IMR-90 (cell line): ENCODE measurements at regions not wholly inside any gene's neighbourhood (a gene's known extent, or its start where the extent isn't known, plus 50 kb on each side); places are given as distances from the start of the nearest gene placed in this dataset.

Source experiments
- ATAC-seq: fragments of 200-7000 bp; cut with Tn5 transposase; 2 replicates; pipeline ENCODE4 v1.9.1; 2020; ENCODE audit warnings: low read depth, mild to moderate bottlenecking, moderate library complexity
- BruUV-seq: library from RNA; stranded (reverse); fragments of 400-500 nt; replicated peaks from 2 replicates; lab custom pipeline; 2021; lab: Mats Ljungman, UMichigan
- CTCF ChIA-PET: fragments of 300-600 bp; formaldehyde crosslinking; extraction: SDS; loops from one replicate; lab custom pipeline; 2021; ENCODE audit warnings: antibody characterized with exemption; lab: Yijun Ruan, JAX
- POLR2A ChIA-PET: fragments of 300-600 bp; sonication (Branson Sonifier 250); formaldehyde crosslinking; loops from one replicate; lab custom pipeline; 2022; ENCODE audit warnings: antibody characterized with exemption; ENCODE audit not compliant: unreplicated experiment; lab: Charles Lee
- DNase-seq: peaks from one replicate; pipeline ENCODE4 v3.0.0; 2013
- H2AFZ ChIP-seq: replicated peaks from 2 replicates; pipeline ENCODE3; 2013; ENCODE audit warnings: low read length, mild to moderate bottlenecking; ENCODE audit not compliant: poor library complexity
- H2AK5ac ChIP-seq: 2 replicates; pipeline ENCODE4 v1.6.1; 2013; ENCODE audit warnings: low read depth, low read length, inconsistent platforms
- H2AK9ac ChIP-seq: replicated peaks from 2 replicates; pipeline ENCODE3; 2013; ENCODE audit warnings: mild to moderate bottlenecking, low read depth, low read length, moderate library complexity; ENCODE audit not compliant: poor library complexity
- H2BK120ac ChIP-seq: 2 replicates; pipeline ENCODE4 v1.6.1; 2013; ENCODE audit warnings: low read depth, low read length, inconsistent platforms
- H2BK15ac ChIP-seq: 3 replicates; pipeline ENCODE4 v1.6.1; 2013; ENCODE audit warnings: low read depth, low read length, inconsistent platforms
- H2BK20ac ChIP-seq: 2 replicates; pipeline ENCODE4 v1.6.1; 2013; ENCODE audit warnings: low read depth, mild to moderate bottlenecking, inconsistent platforms, low read length, moderate library complexity
- H2BK5ac ChIP-seq: 2 replicates; pipeline ENCODE4 v1.6.1; 2013; ENCODE audit warnings: mild to moderate bottlenecking, low read depth, low read length, inconsistent platforms; ENCODE audit not compliant: poor library complexity, severe bottlenecking
- H3K14ac ChIP-seq: replicated peaks from 2 replicates; pipeline ENCODE4 v1.6.1; 2013; ENCODE audit warnings: low read depth, low read length, inconsistent platforms
- H3K18ac ChIP-seq: 2 replicates; pipeline ENCODE4 v1.6.1; 2013; ENCODE audit warnings: low read depth, low read length, control low read depth
- H3K23ac ChIP-seq: 2 replicates; pipeline ENCODE4 v1.6.1; 2013; ENCODE audit warnings: low read depth, low read length, inconsistent platforms
- H3K27ac ChIP-seq: 2 replicates; pipeline ENCODE4 v1.5.1; 2013; ENCODE audit warnings: mild to moderate bottlenecking, control low read depth, low read length; ENCODE audit not compliant: insufficient read depth
- H3K27me3 ChIP-seq: 2 replicates; pipeline ENCODE4 v1.6.1; 2013; ENCODE audit warnings: low read length; ENCODE audit not compliant: control insufficient read depth, insufficient read depth
- H3K36me3 ChIP-seq: 2 replicates; pipeline ENCODE4 v1.6.1; 2013; ENCODE audit warnings: low read length, mixed read lengths; ENCODE audit not compliant: control insufficient read depth, insufficient read depth
- H3K4ac ChIP-seq: 2 replicates; pipeline ENCODE4 v1.6.1; 2013; ENCODE audit warnings: low read depth, low read length, inconsistent platforms
- H3K4me1 ChIP-seq: 2 replicates; pipeline ENCODE4 v1.6.1; 2013; ENCODE audit warnings: low read length, mixed read lengths; ENCODE audit not compliant: control insufficient read depth, insufficient read depth
- H3K4me2 ChIP-seq: 2 replicates; pipeline ENCODE4 v1.6.1; 2013; ENCODE audit warnings: low read depth, mild to moderate bottlenecking, control low read depth, low read length, moderate library complexity
- H3K4me3 ChIP-seq: 2 replicates; pipeline ENCODE4 v1.5.1; 2013; ENCODE audit warnings: low read depth, mild to moderate bottlenecking, control low read depth, low read length, moderate library complexity; ENCODE audit not compliant: insufficient read depth
- H3K56ac ChIP-seq: 2 replicates; pipeline ENCODE4 v1.6.1; 2013; ENCODE audit warnings: low read length, inconsistent platforms; ENCODE audit not compliant: insufficient read depth; ENCODE audit errors: extremely low read depth
- H3K79me1 ChIP-seq, 2 experiments: 2 replicates each; pipeline ENCODE4 v1.6.1; 2013; ENCODE audit warnings: low read length in 2 of 2, inconsistent platforms in 1 of 2, low read depth in 1 of 2
- H3K9ac ChIP-seq: 2 replicates; pipeline ENCODE4 v1.6.1; 2013; ENCODE audit warnings: low read depth, low read length, control low read depth
- H3K9me1 ChIP-seq: 2 replicates; pipeline ENCODE4 v1.6.1; 2013; ENCODE audit warnings: low read length, inconsistent platforms; ENCODE audit not compliant: insufficient read depth
- H3K9me3 ChIP-seq: 2 replicates; pipeline ENCODE4 v1.6.1; 2013; ENCODE audit warnings: low read length; ENCODE audit not compliant: control insufficient read depth, insufficient read depth
- H4K20me1 ChIP-seq: 2 replicates; pipeline ENCODE4 v1.6.1; 2013; ENCODE audit warnings: low read length, inconsistent platforms; ENCODE audit not compliant: insufficient read depth
- H4K5ac ChIP-seq: 2 replicates; pipeline ENCODE4 v1.6.1; 2013; ENCODE audit warnings: mild to moderate bottlenecking, low read depth, low read length, control low read depth
- H4K8ac ChIP-seq, 2 experiments: 2 replicates each; pipeline ENCODE4 v1.6.1; 2013; ENCODE audit warnings: low read depth in 2 of 2, low read length in 2 of 2, control low read depth in 1 of 2, inconsistent platforms in 1 of 2
- H4K91ac ChIP-seq: 2 replicates; pipeline ENCODE4 v1.6.1; 2013; ENCODE audit warnings: low read depth, low read length, inconsistent platforms; ENCODE audit not compliant: insufficient read depth
- BHLHE40 ChIP-seq: fragments of 150-350 bp; IDR thresholded peaks from 2 replicates; pipeline ENCODE4 v1.6.1; 2016; ENCODE audit warnings: mild to moderate bottlenecking, low read depth, low read length
- CHD1 ChIP-seq: IDR thresholded peaks from 2 replicates; pipeline ENCODE4 v1.6.1; 2012; ENCODE audit warnings: low read depth, low read length, improper control_type of control experiment
- ELK1 ChIP-seq: fragments of 150-350 bp; IDR thresholded peaks from 2 replicates; pipeline ENCODE4 v1.6.1; 2016; ENCODE audit warnings: low read depth, mild to moderate bottlenecking, low read length, moderate library complexity, borderline replicate concordance
- FOS ChIP-seq: fragments of 150-350 bp; IDR thresholded peaks from 2 replicates; pipeline ENCODE4 v1.6.1; 2016; ENCODE audit warnings: low read depth, low read length
- MAZ ChIP-seq: IDR thresholded peaks from 2 replicates; pipeline ENCODE4 v1.6.1; 2012; ENCODE audit warnings: low read depth, mild to moderate bottlenecking, low read length, improper control_type of control experiment, moderate library complexity, borderline replicate concordance
- POLR2A ChIP-seq: IDR thresholded peaks from 2 replicates; pipeline ENCODE4 v1.6.1; 2012; ENCODE audit warnings: mild to moderate bottlenecking, low read depth, low read length
- RAD21 ChIP-seq: IDR thresholded peaks from 2 replicates; pipeline ENCODE4 v1.6.1; 2012; ENCODE audit warnings: low read length, improper control_type of control experiment
- RCOR1 ChIP-seq: IDR thresholded peaks from 2 replicates; pipeline ENCODE4 v1.6.1; 2012; ENCODE audit warnings: mild to moderate bottlenecking, low read length, improper control_type of control experiment; ENCODE audit not compliant: insufficient replicate concordance
- SMC3 ChIP-seq: fragments of 150-350 bp; IDR thresholded peaks from 2 replicates; pipeline ENCODE4 v1.6.1; 2016; ENCODE audit warnings: low read depth, mild to moderate bottlenecking, antibody characterized with exemption, low read length, moderate library complexity
- WGBS, 2 experiments: methylation state at CpG; one replicate each; pipeline versions ENCODE4 v1.1.5 to v1.1.7; 2013; ENCODE audit warnings: missing lambda C conversion rate in 2 of 2; ENCODE audit not compliant: insufficient read length in 1 of 2; ENCODE audit errors: extremely low coverage in 2 of 2; 5-methylcytosine and 5-hydroxymethylcytosine counted together
- dilution Hi-C: fragments of 300-500 bp; cut with HindIII; formaldehyde crosslinking; loops from one replicate; pipeline ENCODE4 v1.14.3; 2018; ENCODE audit warnings: low sequenced_read_pairs; ENCODE audit not compliant: unreplicated experiment
- in situ Hi-C: fragments of 300-500 bp; cut with MboI; formaldehyde crosslinking; loops from 3 replicates; pipeline ENCODE4 v1.14.3; 2019; ENCODE audit warnings: low sequenced_read_pairs, inconsistent platforms, mixed read lengths
- intact Hi-C: fragments of 100-400 bp; cut with micrococcal nuclease; formaldehyde crosslinking; loops from 2 replicates; pipeline ENCODE4 v1.10.0; 2022
- TF ChIP-seq, protein P1 (sequence below): conservative IDR thresholded peaks from 2 replicates; pipeline ENCODE4 v1.5.1; 2012; ENCODE audit warnings: mild to moderate bottlenecking, low read depth, low read length, improper control_type of control experiment

DNA sequence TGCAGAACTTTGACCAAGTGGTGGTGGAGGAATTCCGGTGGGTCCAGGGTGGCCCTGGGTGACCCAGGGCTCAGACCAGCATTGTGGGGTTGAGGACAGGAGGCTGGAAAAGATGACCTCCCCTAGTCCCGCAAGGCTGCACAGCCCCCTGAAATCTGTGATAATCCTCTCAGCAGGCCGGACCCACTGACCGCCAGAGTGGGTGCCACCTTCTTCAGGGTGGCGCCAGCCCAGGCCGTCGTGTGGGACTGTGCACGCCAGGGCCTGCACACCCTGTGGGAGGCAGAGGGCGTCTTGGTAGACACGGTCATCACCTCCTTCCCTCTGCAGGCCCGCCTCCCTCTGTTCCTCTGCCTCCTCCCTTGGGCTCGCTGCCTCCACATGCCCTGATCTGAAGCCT is 137.7 kb downstream of the TBC1D2B start:
- no peak overlapping the region for H3K18ac ChIP-seq
- H4K8ac ChIP-seq = no peak overlapping the region
- peaks cover 10% of the 10 kb centered on the region; the same call in 1 of the 2 replicates for H3K27me3 ChIP-seq
- POLR2A ChIA-PET = no interaction called here
- no peak overlapping the region for H2BK15ac ChIP-seq
- H3K9me1 ChIP-seq = 0 out of 2 replicates have a peak, but pooled peaks cover 3% of the 10 kb centered on the region
- no peak overlapping the region for H2BK20ac ChIP-seq
- dilution Hi-C loops (no loop called here), in situ Hi-C loops (no loop called here), intact Hi-C loops (no loop called here)
- H3K27ac ChIP-seq = no peak overlapping the region
- no peak overlapping the region for H3K14ac ChIP-seq
- H3K36me3 ChIP-seq = no peaks in the 10 kb centered on the region
- no peaks in the 10 kb centered on the region for H3K79me1 ChIP-seq
- H2AK9ac ChIP-seq = no peak overlapping the region
- H3K4ac ChIP-seq = no peak overlapping the region
- no peak for TF ChIP-seq SMC3
- no peak for TF ChIP-seq RCOR1
- no peak for TF ChIP-seq POLR2A
- TF ChIP-seq MAZ = no peak
- no peak for TF ChIP-seq ELK1
- TF ChIP-seq FOS = no peak
- no peak for TF ChIP-seq BHLHE40
- TF ChIP-seq, protein P1, sequence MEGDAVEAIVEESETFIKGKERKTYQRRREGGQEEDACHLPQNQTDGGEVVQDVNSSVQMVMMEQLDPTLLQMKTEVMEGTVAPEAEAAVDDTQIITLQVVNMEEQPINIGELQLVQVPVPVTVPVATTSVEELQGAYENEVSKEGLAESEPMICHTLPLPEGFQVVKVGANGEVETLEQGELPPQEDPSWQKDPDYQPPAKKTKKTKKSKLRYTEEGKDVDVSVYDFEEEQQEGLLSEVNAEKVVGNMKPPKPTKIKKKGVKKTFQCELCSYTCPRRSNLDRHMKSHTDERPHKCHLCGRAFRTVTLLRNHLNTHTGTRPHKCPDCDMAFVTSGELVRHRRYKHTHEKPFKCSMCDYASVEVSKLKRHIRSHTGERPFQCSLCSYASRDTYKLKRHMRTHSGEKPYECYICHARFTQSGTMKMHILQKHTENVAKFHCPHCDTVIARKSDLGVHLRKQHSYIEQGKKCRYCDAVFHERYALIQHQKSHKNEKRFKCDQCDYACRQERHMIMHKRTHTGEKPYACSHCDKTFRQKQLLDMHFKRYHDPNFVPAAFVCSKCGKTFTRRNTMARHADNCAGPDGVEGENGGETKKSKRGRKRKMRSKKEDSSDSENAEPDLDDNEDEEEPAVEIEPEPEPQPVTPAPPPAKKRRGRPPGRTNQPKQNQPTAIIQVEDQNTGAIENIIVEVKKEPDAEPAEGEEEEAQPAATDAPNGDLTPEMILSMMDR = no peak
- no peak for TF ChIP-seq RAD21
- no peak for TF ChIP-seq CHD1
- no peak overlapping the region for H3K4me2 ChIP-seq
- CTCF ChIA-PET = no interaction called here
- ATAC-seq (no peak), DNase-seq (no peak)
- H2BK5ac ChIP-seq = no peak overlapping the region
- H3K9ac ChIP-seq = no peak overlapping the region
- H3K9me3 ChIP-seq = no peaks in the 10 kb centered on the region
- no peak overlapping the region for H2AFZ ChIP-seq
- H4K91ac ChIP-seq = no peak overlapping the region
- H3K4me3 ChIP-seq = no peak overlapping the region
- H2BK120ac ChIP-seq = no peak overlapping the region
- no peak overlapping the region for H2AK5ac ChIP-seq
- no peak overlapping the region for H3K56ac ChIP-seq
- H4K20me1 ChIP-seq = no peaks in the 10 kb centered on the region
- WGBS, 2 experiments = no CpG with 5 or more reads among the region's 12 CpGs
- BruUV-seq = no TSS peak
- H3K4me1 ChIP-seq = no peaks in the 10 kb centered on the region
- H3K23ac ChIP-seq = no peak overlapping the region
- H4K5ac ChIP-seq = no peak overlapping the region
